Neural cell (in vitro differentiated cells): ENCODE measurements at regions not wholly inside any gene's neighbourhood (a gene's known extent, or its start where the extent isn't known, plus 50 kb on each side); places are given as distances from the start of the nearest gene placed in this dataset.

Experiments
- POLR2AphosphoS5 ChIP-seq: IDR thresholded peaks from 2 replicates; pipeline ENCODE4 v1.6.1; 2012
- TF ChIP-seq, protein P1 (sequence below): fragments of 450-650 bp; IDR thresholded peaks from 2 replicates; pipeline ENCODE4 v1.5.1; 2014; ENCODE audit warnings: antibody characterized with exemption, mild to moderate bottlenecking, moderate library complexity; ENCODE audit not compliant: poor library complexity, severe bottlenecking
- TF ChIP-seq, protein P2 (sequence below): IDR thresholded peaks from 2 replicates; pipeline ENCODE4 v1.6.1; 2012; ENCODE audit warnings: borderline replicate concordance

DNA sequence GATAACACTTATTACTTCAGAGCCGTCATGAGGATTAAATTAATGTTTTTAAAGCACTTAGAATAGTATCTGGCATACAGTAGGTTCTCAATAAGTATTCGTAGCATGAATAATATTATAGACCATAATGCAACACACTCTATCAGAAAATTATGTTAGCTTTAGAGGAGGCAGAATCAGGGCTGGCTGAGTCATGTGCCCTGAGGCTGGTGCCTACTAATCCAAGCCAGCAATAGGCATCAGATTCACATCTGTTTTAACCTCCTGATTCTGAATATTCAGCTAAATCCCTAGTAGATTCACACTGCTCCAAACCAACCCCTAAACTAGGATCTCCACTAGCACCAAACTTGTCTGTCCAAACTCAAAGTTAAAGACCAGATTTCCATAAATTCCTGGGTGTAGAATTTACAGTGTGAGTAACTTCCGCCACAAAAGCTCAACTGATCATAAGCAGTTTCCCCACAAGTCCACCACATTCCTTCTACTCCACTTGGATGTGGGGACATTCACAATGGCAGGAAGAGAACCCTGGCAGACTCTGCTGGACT is 170.0 kb upstream of the DAPK1 start:
- TF ChIP-seq, protein P1, sequence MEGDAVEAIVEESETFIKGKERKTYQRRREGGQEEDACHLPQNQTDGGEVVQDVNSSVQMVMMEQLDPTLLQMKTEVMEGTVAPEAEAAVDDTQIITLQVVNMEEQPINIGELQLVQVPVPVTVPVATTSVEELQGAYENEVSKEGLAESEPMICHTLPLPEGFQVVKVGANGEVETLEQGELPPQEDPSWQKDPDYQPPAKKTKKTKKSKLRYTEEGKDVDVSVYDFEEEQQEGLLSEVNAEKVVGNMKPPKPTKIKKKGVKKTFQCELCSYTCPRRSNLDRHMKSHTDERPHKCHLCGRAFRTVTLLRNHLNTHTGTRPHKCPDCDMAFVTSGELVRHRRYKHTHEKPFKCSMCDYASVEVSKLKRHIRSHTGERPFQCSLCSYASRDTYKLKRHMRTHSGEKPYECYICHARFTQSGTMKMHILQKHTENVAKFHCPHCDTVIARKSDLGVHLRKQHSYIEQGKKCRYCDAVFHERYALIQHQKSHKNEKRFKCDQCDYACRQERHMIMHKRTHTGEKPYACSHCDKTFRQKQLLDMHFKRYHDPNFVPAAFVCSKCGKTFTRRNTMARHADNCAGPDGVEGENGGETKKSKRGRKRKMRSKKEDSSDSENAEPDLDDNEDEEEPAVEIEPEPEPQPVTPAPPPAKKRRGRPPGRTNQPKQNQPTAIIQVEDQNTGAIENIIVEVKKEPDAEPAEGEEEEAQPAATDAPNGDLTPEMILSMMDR: no peak
- TF ChIP-seq POLR2AphosphoS5: no peak
- TF ChIP-seq, protein P2, sequence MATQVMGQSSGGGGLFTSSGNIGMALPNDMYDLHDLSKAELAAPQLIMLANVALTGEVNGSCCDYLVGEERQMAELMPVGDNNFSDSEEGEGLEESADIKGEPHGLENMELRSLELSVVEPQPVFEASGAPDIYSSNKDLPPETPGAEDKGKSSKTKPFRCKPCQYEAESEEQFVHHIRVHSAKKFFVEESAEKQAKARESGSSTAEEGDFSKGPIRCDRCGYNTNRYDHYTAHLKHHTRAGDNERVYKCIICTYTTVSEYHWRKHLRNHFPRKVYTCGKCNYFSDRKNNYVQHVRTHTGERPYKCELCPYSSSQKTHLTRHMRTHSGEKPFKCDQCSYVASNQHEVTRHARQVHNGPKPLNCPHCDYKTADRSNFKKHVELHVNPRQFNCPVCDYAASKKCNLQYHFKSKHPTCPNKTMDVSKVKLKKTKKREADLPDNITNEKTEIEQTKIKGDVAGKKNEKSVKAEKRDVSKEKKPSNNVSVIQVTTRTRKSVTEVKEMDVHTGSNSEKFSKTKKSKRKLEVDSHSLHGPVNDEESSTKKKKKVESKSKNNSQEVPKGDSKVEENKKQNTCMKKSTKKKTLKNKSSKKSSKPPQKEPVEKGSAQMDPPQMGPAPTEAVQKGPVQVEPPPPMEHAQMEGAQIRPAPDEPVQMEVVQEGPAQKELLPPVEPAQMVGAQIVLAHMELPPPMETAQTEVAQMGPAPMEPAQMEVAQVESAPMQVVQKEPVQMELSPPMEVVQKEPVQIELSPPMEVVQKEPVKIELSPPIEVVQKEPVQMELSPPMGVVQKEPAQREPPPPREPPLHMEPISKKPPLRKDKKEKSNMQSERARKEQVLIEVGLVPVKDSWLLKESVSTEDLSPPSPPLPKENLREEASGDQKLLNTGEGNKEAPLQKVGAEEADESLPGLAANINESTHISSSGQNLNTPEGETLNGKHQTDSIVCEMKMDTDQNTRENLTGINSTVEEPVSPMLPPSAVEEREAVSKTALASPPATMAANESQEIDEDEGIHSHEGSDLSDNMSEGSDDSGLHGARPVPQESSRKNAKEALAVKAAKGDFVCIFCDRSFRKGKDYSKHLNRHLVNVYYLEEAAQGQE: no peak
